Pons (tissue), 1 donor: ENCODE measurements at regions not wholly inside any gene's neighbourhood (a gene's known extent, or its start where the extent isn't known, plus 50 kb on each side); places are given as distances from the start of the nearest gene placed in this dataset.
"Not testable (repeated sequence)": the region's sequence is repeated elsewhere in the genome, so short reads cannot be mapped to it uniquely, and the experiment has no call there.

ENCODE experiments used
- DNase-seq: peaks from one replicate; pipeline ENCODE4 v3.0.0-alpha.2; 2016; ENCODE audit warnings: low spot score

- no peak for DNase-seq
Measured at GRCh38 chr3:112765531-112765930, 81.1 kb downstream of the CD200R1L start.

GRCh38 chr3:112763258-112763657 is 83.4 kb downstream of the CD200R1L start:
- DNase-seq, result no peak

- DNase-seq, result no peak
Measured at GRCh38 chr3:112761062-112761638, 85.5 kb downstream of the CD200R1L start.

GRCh38 chr3:112759681-112760080 is 87.0 kb downstream of the CD200R1L start:
- no peak for DNase-seq

GRCh38 chr3:112759210-112759609 is 87.5 kb downstream of the CD200R1L start:
- DNase-seq, result no peak

GRCh38 chr3:112757197-112757596 is 89.5 kb downstream of the CD200R1L start:
- DNase-seq, result no peak

- DNase-seq, result no peak
Measured at GRCh38 chr3:112755845-112756613, 90.6 kb downstream of the CD200R1L start.

- DNase-seq, result not testable (repeated sequence)
Measured at GRCh38 chr3:112755046-112755445, 91.6 kb downstream of the CD200R1L start.

GRCh38 chr3:112751564-112752512 is 94.8 kb downstream of the CD200R1L start:
- no peak for DNase-seq

- DNase-seq, result no peak
Measured at GRCh38 chr3:112751061-112751460, 95.6 kb downstream of the CD200R1L start.

- no peak for DNase-seq
Measured at GRCh38 chr3:112747624-112748023, 99.0 kb downstream of the CD200R1L start.

GRCh38 chr3:112746675-112747280 is 99.9 kb downstream of the CD200R1L start:
- DNase-seq, result no peak

- no peak for DNase-seq
Measured at GRCh38 chr3:112745567-112746248, 101.0 kb downstream of the CD200R1L start.

GRCh38 chr3:112744825-112745566 is 101.7 kb downstream of the CD200R1L start:
- no peak for DNase-seq

- no peak for DNase-seq
Measured at GRCh38 chr3:112744106-112744505, 102.6 kb downstream of the CD200R1L start.

GRCh38 chr3:112742934-112743333 is 102.0 kb upstream of the CCDC80 start:
- DNase-seq, result no peak

- no peak for DNase-seq
Measured at GRCh38 chr3:112741983-112742382, 101.0 kb upstream of the CCDC80 start.

GRCh38 chr3:112740835-112741234 is 99.9 kb upstream of the CCDC80 start:
- DNase-seq, result no peak

- no peak for DNase-seq
Measured at GRCh38 chr3:112739252-112739965, 98.5 kb upstream of the CCDC80 start.

- DNase-seq, result no peak
Measured at GRCh38 chr3:112738366-112738765, 97.4 kb upstream of the CCDC80 start.
